Mucosa of stomach (tissue), 1 donor: ENCODE measurements at regions not wholly inside any gene's neighbourhood (a gene's known extent, or its start where the extent isn't known, plus 50 kb on each side); places are given as distances from the start of the nearest gene placed in this dataset.

Experiments
- H3K27me3 ChIP-seq: one replicate; pipeline ENCODE4 v1.7.0; 2013; ENCODE audit warnings: mild to moderate bottlenecking, low read length; ENCODE audit not compliant: control insufficient read depth, insufficient read depth
- H3K36me3 ChIP-seq: one replicate; pipeline ENCODE4 v1.7.0; 2013; ENCODE audit warnings: low read length; ENCODE audit not compliant: control insufficient read depth, insufficient read depth
- H3K4me1 ChIP-seq: one replicate; pipeline ENCODE4 v1.7.0; 2013; ENCODE audit warnings: mild to moderate bottlenecking, low read length; ENCODE audit not compliant: control insufficient read depth, insufficient read depth
- H3K4me3 ChIP-seq: one replicate; pipeline ENCODE4 v1.7.0; 2013; ENCODE audit warnings: low read length
- H3K9ac ChIP-seq: one replicate; pipeline ENCODE4 v1.7.0; 2013; ENCODE audit warnings: mild to moderate bottlenecking, low read length, moderate library complexity
- H3K9me3 ChIP-seq: one replicate; pipeline ENCODE4 v1.7.0; 2013; ENCODE audit warnings: mild to moderate bottlenecking, low read length, moderate library complexity; ENCODE audit not compliant: control insufficient read depth
- donor health status: Pancreatic carcinoma.

- Histone ChIP-seq H3K36me3 (no peaks in the 10 kb centered on the region), H3K9me3 (no peaks in the 10 kb centered on the region), H3K4me3 (no peak overlapping the region), H3K9ac (no peak overlapping the region), H3K27me3 (no peaks in the 10 kb centered on the region), H3K4me1 (no peaks in the 10 kb centered on the region)
Measured at GRCh38 chr4:30821859-30822612, 101.9 kb downstream of the PCDH7 start.

- H3K4me3 ChIP-seq = no peak overlapping the region
- H3K27me3 ChIP-seq = no peaks in the 10 kb centered on the region
- H3K9ac ChIP-seq = no peak overlapping the region
- no peaks in the 10 kb centered on the region for H3K36me3 ChIP-seq
- H3K4me1 ChIP-seq = no peaks in the 10 kb centered on the region
- H3K9me3 ChIP-seq = no peaks in the 10 kb centered on the region
Measured at GRCh38 chr4:30822911-30823551, 102.9 kb downstream of the PCDH7 start.

GRCh38 chr4:30825008-30825770 lies 105.0 kb downstream of the PCDH7 start:
- Histone ChIP-seq H3K4me3 (no peak overlapping the region), H3K9me3 (no peaks in the 10 kb centered on the region), H3K4me1 (no peaks in the 10 kb centered on the region), H3K9ac (no peak overlapping the region), H3K36me3 (no peaks in the 10 kb centered on the region), H3K27me3 (no peaks in the 10 kb centered on the region)

- Histone ChIP-seq H3K9me3 (no peaks in the 10 kb centered on the region), H3K4me1 (no peaks in the 10 kb centered on the region), H3K36me3 (no peaks in the 10 kb centered on the region), H3K27me3 (no peaks in the 10 kb centered on the region), H3K9ac (no peak overlapping the region), H3K4me3 (no peak overlapping the region)
Measured at GRCh38 chr4:30828264-30828926, 108.2 kb downstream of the PCDH7 start.

GRCh38 chr4:30832639-30833038 lies 112.5 kb downstream of the PCDH7 start:
- Histone ChIP-seq H3K9me3 (no peaks in the 10 kb centered on the region), H3K4me3 (no peak overlapping the region), H3K36me3 (no peaks in the 10 kb centered on the region), H3K27me3 (no peaks in the 10 kb centered on the region), H3K4me1 (no peaks in the 10 kb centered on the region), H3K9ac (no peak overlapping the region)

GRCh38 chr4:30833206-30833605 lies 113.0 kb downstream of the PCDH7 start:
- Histone ChIP-seq H3K9ac (no peak overlapping the region), H3K36me3 (no peaks in the 10 kb centered on the region), H3K4me3 (no peak overlapping the region), H3K27me3 (no peaks in the 10 kb centered on the region), H3K9me3 (no peaks in the 10 kb centered on the region), H3K4me1 (no peaks in the 10 kb centered on the region)

- no peaks in the 10 kb centered on the region for H3K9me3 ChIP-seq
- H3K9ac ChIP-seq = no peak overlapping the region
- H3K4me3 ChIP-seq = no peak overlapping the region
- no peaks in the 10 kb centered on the region for H3K27me3 ChIP-seq
- no peaks in the 10 kb centered on the region for H3K36me3 ChIP-seq
- H3K4me1 ChIP-seq = no peaks in the 10 kb centered on the region
Measured at GRCh38 chr4:30835044-30835443, 114.9 kb downstream of the PCDH7 start.

- no peak overlapping the region for H3K4me3 ChIP-seq
- no peaks in the 10 kb centered on the region for H3K36me3 ChIP-seq
- no peaks in the 10 kb centered on the region for H3K4me1 ChIP-seq
- H3K9ac ChIP-seq = no peak overlapping the region
- no peaks in the 10 kb centered on the region for H3K27me3 ChIP-seq
- H3K9me3 ChIP-seq = no peaks in the 10 kb centered on the region
Measured at GRCh38 chr4:30836231-30836630, 116.1 kb downstream of the PCDH7 start.

- Histone ChIP-seq H3K27me3 (no peaks in the 10 kb centered on the region), H3K36me3 (no peaks in the 10 kb centered on the region), H3K4me1 (no peaks in the 10 kb centered on the region), H3K9me3 (no peaks in the 10 kb centered on the region), H3K4me3 (no peak overlapping the region), H3K9ac (no peak overlapping the region)
Measured at GRCh38 chr4:30837131-30837539, 117.0 kb downstream of the PCDH7 start.

GRCh38 chr4:30837861-30838260 lies 117.7 kb downstream of the PCDH7 start:
- no peaks in the 10 kb centered on the region for H3K36me3 ChIP-seq
- H3K9me3 ChIP-seq = no peaks in the 10 kb centered on the region
- no peak overlapping the region for H3K4me3 ChIP-seq
- H3K4me1 ChIP-seq = no peaks in the 10 kb centered on the region
- no peaks in the 10 kb centered on the region for H3K27me3 ChIP-seq
- H3K9ac ChIP-seq = no peak overlapping the region

- no peak overlapping the region for H3K4me3 ChIP-seq
- no peaks in the 10 kb centered on the region for H3K27me3 ChIP-seq
- H3K36me3 ChIP-seq = no peaks in the 10 kb centered on the region
- H3K9me3 ChIP-seq = no peaks in the 10 kb centered on the region
- H3K4me1 ChIP-seq = no peaks in the 10 kb centered on the region
- H3K9ac ChIP-seq = no peak overlapping the region
Measured at GRCh38 chr4:30838331-30838730, 118.2 kb downstream of the PCDH7 start.
